GM12878 (cell line): ENCODE measurements at regions not wholly inside any gene's neighbourhood (a gene's known extent, or its start where the extent isn't known, plus 50 kb on each side); places are given as distances from the start of the nearest gene placed in this dataset.

ENCODE experiments used
- ATAC-seq: fragments of 200-7000 bp; cut with Tn5 transposase; 3 replicates; pipeline ENCODE4 v1.9.1; 2020; ENCODE audit warnings: mild to moderate bottlenecking, moderate library complexity
- BruUV-seq: library from RNA; stranded (reverse); fragments of 400-500 nt; replicated peaks from 2 replicates; lab custom pipeline; 2021; lab: Mats Ljungman, UMichigan
- CTCF ChIA-PET: fragments of 300-600 bp; sonication (Branson Sonifier 250); formaldehyde crosslinking; extraction: SDS; loops from one replicate; lab custom pipeline; 2021; ENCODE audit warnings: inconsistent platforms; lab: Yijun Ruan, JAX
- POLR2A ChIA-PET: fragments of 350-600 bp; formaldehyde crosslinking; extraction: SDS; loops from one replicate; lab custom pipeline; 2021; ENCODE audit warnings: inconsistent platforms; lab: Charles Lee
- RAD21 ChIA-PET: fragments of 300-600 bp; sonication (Branson Sonifier 250); formaldehyde crosslinking; loops from one replicate; lab custom pipeline; 2023; ENCODE audit warnings: antibody characterized with exemption; ENCODE audit not compliant: unreplicated experiment; lab: Charles Lee
- SMC1A ChIA-PET: fragments of 300-600 bp; sonication (Branson Sonifier 250); formaldehyde crosslinking; loops from one replicate; lab custom pipeline; 2023; ENCODE audit not compliant: unreplicated experiment, uncharacterized antibody; lab: Charles Lee
- DNase-seq: peaks from one replicate; pipeline ENCODE4 v3.0.0-alpha.2; 2011; ENCODE audit warnings: low read depth, low spot score
- FAIRE-seq: peaks from 3 replicates; lab custom pipeline; 2011; peaks lifted over from hg19 to GRCh38; lab: Jason Lieb, UNC
- H2AFZ ChIP-seq: 2 replicates; pipeline ENCODE4 v1.6.0; 2011; ENCODE audit warnings: low read depth, low read length, control low read depth; ENCODE audit not compliant: control insufficient read depth
- H3K27ac ChIP-seq: 2 replicates; pipeline ENCODE4 v1.5.1; 2011; ENCODE audit warnings: control low read depth; ENCODE audit not compliant: control insufficient read depth, insufficient read depth
- H3K27me3 ChIP-seq, 2 experiments: replicated peaks in 1 of 2; 2 replicates each; pipeline versions ENCODE4 v1.6.0 to v1.6.1; 2011; ENCODE audit warnings: low read length in 1 of 2; ENCODE audit not compliant: control insufficient read depth in 2 of 2, insufficient read depth in 2 of 2
- H3K36me3 ChIP-seq, 2 experiments: 2 replicates each; pipeline ENCODE4 v1.5.1; 2011; ENCODE audit warnings: low read length in 1 of 2; ENCODE audit not compliant: control insufficient read depth in 2 of 2, insufficient read depth in 2 of 2
- H3K4me1 ChIP-seq: 2 replicates; pipeline ENCODE4 v1.6.1; 2011; ENCODE audit warnings: mild to moderate bottlenecking, low read length, moderate library complexity, mixed read lengths; ENCODE audit not compliant: control insufficient read depth, insufficient read depth
- H3K4me2 ChIP-seq: 2 replicates; pipeline ENCODE4 v1.6.0; 2011; ENCODE audit warnings: control low read depth; ENCODE audit not compliant: control insufficient read depth, insufficient read depth
- H3K4me3 ChIP-seq: fragments of 200-600 bp; sonication (generic); 2 replicates; pipeline ENCODE4 v1.5.1; 2016
- H3K79me2 ChIP-seq: 2 replicates; pipeline ENCODE4 v1.6.0; 2011; ENCODE audit warnings: low read length; ENCODE audit not compliant: control insufficient read depth, insufficient read depth
- H3K9ac ChIP-seq: 2 replicates; pipeline ENCODE4 v1.8.0; 2011; ENCODE audit warnings: low read length, control low read depth, mixed read lengths; ENCODE audit not compliant: control insufficient read depth, insufficient read depth
- H3K9me3 ChIP-seq: replicated peaks from 3 replicates; pipeline ENCODE4 v1.5.1; 2011; ENCODE audit warnings: mild to moderate bottlenecking, low read length; ENCODE audit not compliant: control insufficient read depth, insufficient read depth
- H4K20me1 ChIP-seq: 2 replicates; pipeline ENCODE4 v1.6.0; 2011; ENCODE audit not compliant: control insufficient read depth, insufficient read depth
- ASH2L ChIP-seq: fragments of 300-600, 200-600 bp; sonication (generic); IDR thresholded peaks from 2 replicates; pipeline ENCODE4 v1.6.1; 2017; ENCODE audit warnings: low read depth, mild to moderate bottlenecking, borderline replicate concordance
- CEBPB ChIP-seq, 2 experiments: fragments of 150-350 bp in 1 of 2; IDR thresholded peaks; 2 replicates each; pipeline ENCODE4 v1.6.1; 2012 to 2014; ENCODE audit warnings: low read depth in 2 of 2, low read length in 2 of 2, borderline replicate concordance in 1 of 2, inconsistent platforms in 1 of 2
- FOS ChIP-seq: IDR thresholded peaks from 3 replicates; pipeline ENCODE4 v1.6.1; 2011; ENCODE audit warnings: borderline replicate concordance; ENCODE audit not compliant: insufficient read length; ENCODE audit errors: extremely low read depth
- LARP7 ChIP-seq: fragments of 450-650 bp; IDR thresholded peaks from 2 replicates; pipeline ENCODE4 v1.6.1; 2017; ENCODE audit warnings: mild to moderate bottlenecking
- PAX5 ChIP-seq: IDR thresholded peaks from 2 replicates; pipeline ENCODE4 v1.6.1; 2011; ENCODE audit warnings: low read depth, low read length, borderline replicate concordance
- PRDM15 ChIP-seq: fragments of 450-650 bp; formaldehyde crosslinking; IDR thresholded peaks from 2 replicates; pipeline ENCODE4 v1.4.0; 2020; ENCODE audit warnings: mild to moderate bottlenecking, moderate library complexity
- SIN3A ChIP-seq: IDR thresholded peaks from 2 replicates; pipeline ENCODE4 v1.6.1; 2012; ENCODE audit warnings: low read depth, low read length, improper control_type of control experiment
- SKIL ChIP-seq: fragments of 450-650 bp; IDR thresholded peaks from 2 replicates; pipeline ENCODE4 v1.6.1; 2017; ENCODE audit warnings: mild to moderate bottlenecking, low read depth, inconsistent platforms; ENCODE audit not compliant: poor library complexity, severe bottlenecking
- SP1 ChIP-seq: IDR thresholded peaks from one replicate; pipeline ENCODE4 v1.6.1; 2011; ENCODE audit warnings: low read depth, low read length
- TCF7 ChIP-seq: IDR thresholded peaks from 2 replicates; pipeline ENCODE4 v1.6.1; 2014; ENCODE audit warnings: antibody characterized with exemption, borderline replicate concordance
- ZNF207 ChIP-seq: fragments of 450-650 bp; IDR thresholded peaks from 2 replicates; pipeline ENCODE4 v1.6.1; 2014; ENCODE audit warnings: antibody characterized with exemption, mild to moderate bottlenecking, borderline replicate concordance
- ZSCAN29 ChIP-seq: fragments of 450-650 bp; IDR thresholded peaks from 2 replicates; pipeline ENCODE4 v1.6.1; 2017; ENCODE audit warnings: mild to moderate bottlenecking, moderate library complexity
- in situ Hi-C: fragments of 300-500 bp; cut with MboI; formaldehyde crosslinking; loops from 9 replicates; pipeline ENCODE4 v1.14.3; 2018; ENCODE audit warnings: mixed read lengths
- intact Hi-C: fragments of 100-400 bp; cut with micrococcal nuclease; formaldehyde crosslinking; loops from one replicate; pipeline ENCODE4 v1.14.2; 2022; ENCODE audit not compliant: unreplicated experiment
- TF ChIP-seq, protein P1 (sequence below): fragments of 450-650 bp; formaldehyde crosslinking; IDR thresholded peaks from 2 replicates; pipeline ENCODE4 v1.4.0; 2022; ENCODE audit warnings: mild to moderate bottlenecking, moderate library complexity
- TF ChIP-seq, protein P2 (sequence below): fragments of 450-650 bp; IDR thresholded peaks from 2 replicates; pipeline ENCODE4 v1.6.1; 2018; ENCODE audit warnings: borderline replicate concordance, mild to moderate bottlenecking; ENCODE audit not compliant: partially characterized antibody

DNA sequence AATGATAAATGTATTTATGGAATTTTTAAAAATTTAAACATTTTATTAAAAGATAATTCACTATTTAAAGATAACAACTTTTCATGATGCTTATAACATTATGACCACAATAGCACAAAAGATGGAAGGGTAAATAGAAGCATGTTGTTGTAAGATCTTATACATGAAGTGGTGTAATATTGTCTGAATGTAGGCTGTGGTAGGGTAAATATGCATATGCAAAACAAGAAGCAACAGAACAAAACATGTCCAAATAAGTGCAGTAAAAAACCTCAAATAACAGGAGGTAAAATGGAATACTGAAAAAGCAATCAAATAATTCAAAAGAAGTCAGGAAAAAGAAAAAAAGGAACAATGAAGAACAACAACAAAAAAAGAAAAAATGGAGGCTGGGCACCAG, 56.0 kb downstream of the ADM start:
- no peak overlapping the region for H3K4me3 ChIP-seq
- H3K79me2 ChIP-seq: no peaks in the 10 kb centered on the region
- in situ Hi-C loops (no loop called here), intact Hi-C loops (no loop called here)
- H3K27me3 ChIP-seq: peaks cover 0 to 7% of the 10 kb centered on the region in 2 experiments; a peak in 1 of 4 replicates
- no peaks in the 10 kb centered on the region for H3K9me3 ChIP-seq
- no peaks in the 10 kb centered on the region for H3K4me1 ChIP-seq
- FAIRE-seq (no peak), DNase-seq (no peak), ATAC-seq (no peak)
- H2AFZ ChIP-seq: no peak overlapping the region
- H3K4me2 ChIP-seq: no peak overlapping the region
- BruUV-seq: no TSS peak
- RAD21 ChIA-PET: no interaction called here
- H4K20me1 ChIP-seq: no peaks in the 10 kb centered on the region
- no peak overlapping the region for H3K9ac ChIP-seq
- H3K27ac ChIP-seq: no peak overlapping the region
- POLR2A ChIA-PET: no interaction called here
- no peaks in the 10 kb centered on the region for H3K36me3 ChIP-seq
- CTCF ChIA-PET: no interaction called here
- SMC1A ChIA-PET: no interaction called here
- TF ChIP-seq FOS (no peak), PAX5 (no peak), SP1 (no peak), PRDM15 (CRISPR knock-in tag) (no peak), ZSCAN29 (no peak), SKIL (no peak), ZNF207 (no peak), LARP7 (no peak), SIN3A (no peak), ASH2L (no peak), TCF7 (no peak), CEBPB (IDR thresholded peaks at IDR 0.05; ENCODE audit: borderline replicate concordance in 1 of 2, low read depth in 2 of 2, low read length in 2 of 2) (no peak)
- TF ChIP-seq, protein P1, sequence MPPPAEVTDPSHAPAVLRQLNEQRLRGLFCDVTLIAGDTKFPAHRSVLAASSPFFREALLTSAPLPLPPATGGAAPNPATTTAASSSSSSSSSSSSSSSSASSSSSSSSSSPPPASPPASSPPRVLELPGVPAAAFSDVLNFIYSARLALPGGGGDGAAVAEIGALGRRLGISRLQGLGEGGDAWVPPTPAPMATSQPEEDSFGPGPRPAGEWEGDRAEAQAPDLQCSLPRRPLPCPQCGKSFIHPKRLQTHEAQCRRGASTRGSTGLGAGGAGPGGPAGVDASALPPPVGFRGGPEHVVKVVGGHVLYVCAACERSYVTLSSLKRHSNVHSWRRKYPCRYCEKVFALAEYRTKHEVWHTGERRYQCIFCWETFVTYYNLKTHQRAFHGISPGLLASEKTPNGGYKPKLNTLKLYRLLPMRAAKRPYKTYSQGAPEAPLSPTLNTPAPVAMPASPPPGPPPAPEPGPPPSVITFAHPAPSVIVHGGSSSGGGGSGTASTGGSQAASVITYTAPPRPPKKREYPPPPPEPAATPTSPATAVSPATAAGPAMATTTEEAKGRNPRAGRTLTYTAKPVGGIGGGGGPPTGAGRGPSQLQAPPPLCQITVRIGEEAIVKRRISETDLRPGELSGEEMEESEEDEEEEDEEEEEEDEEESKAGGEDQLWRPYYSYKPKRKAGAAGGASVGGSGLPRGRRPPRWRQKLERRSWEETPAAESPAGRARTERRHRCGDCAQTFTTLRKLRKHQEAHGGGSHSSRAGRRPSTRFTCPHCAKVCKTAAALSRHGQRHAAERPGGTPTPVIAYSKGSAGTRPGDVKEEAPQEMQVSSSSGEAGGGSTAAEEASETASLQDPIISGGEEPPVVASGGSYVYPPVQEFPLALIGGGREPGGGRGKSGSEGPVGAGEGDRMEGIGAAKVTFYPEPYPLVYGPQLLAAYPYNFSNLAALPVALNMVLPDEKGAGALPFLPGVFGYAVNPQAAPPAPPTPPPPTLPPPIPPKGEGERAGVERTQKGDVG: no peak
- TF ChIP-seq, protein P2, sequence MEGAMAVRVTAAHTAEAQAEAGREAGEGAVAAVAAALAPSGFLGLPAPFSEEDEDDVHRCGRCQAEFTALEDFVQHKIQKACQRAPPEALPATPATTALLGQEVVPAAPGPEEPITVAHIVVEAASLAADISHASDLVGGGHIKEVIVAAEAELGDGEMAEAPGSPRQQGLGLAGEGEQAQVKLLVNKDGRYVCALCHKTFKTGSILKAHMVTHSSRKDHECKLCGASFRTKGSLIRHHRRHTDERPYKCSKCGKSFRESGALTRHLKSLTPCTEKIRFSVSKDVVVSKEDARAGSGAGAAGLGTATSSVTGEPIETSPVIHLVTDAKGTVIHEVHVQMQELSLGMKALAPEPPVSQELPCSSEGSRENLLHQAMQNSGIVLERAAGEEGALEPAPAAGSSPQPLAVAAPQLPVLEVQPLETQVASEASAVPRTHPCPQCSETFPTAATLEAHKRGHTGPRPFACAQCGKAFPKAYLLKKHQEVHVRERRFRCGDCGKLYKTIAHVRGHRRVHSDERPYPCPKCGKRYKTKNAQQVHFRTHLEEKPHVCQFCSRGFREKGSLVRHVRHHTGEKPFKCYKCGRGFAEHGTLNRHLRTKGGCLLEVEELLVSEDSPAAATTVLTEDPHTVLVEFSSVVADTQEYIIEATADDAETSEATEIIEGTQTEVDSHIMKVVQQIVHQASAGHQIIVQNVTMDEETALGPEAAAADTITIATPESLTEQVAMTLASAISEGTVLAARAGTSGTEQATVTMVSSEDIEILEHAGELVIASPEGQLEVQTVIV: no peak
